Erythroblast (primary cell): ENCODE measurements at regions not wholly inside any gene's neighbourhood (a gene's known extent, or its start where the extent isn't known, plus 50 kb on each side); places are given as distances from the start of the nearest gene placed in this dataset.

ENCODE experiments used
- GATA1 ChIP-seq: IDR thresholded peaks from 2 replicates; pipeline ENCODE4 v1.6.1; 2011; ENCODE audit warnings: low read depth, mild to moderate bottlenecking, control low read depth, low read length, moderate library complexity
- POLR2A ChIP-seq: IDR thresholded peaks from 2 replicates; pipeline ENCODE4 v1.6.1; 2011; ENCODE audit warnings: mild to moderate bottlenecking, low read length

DNA sequence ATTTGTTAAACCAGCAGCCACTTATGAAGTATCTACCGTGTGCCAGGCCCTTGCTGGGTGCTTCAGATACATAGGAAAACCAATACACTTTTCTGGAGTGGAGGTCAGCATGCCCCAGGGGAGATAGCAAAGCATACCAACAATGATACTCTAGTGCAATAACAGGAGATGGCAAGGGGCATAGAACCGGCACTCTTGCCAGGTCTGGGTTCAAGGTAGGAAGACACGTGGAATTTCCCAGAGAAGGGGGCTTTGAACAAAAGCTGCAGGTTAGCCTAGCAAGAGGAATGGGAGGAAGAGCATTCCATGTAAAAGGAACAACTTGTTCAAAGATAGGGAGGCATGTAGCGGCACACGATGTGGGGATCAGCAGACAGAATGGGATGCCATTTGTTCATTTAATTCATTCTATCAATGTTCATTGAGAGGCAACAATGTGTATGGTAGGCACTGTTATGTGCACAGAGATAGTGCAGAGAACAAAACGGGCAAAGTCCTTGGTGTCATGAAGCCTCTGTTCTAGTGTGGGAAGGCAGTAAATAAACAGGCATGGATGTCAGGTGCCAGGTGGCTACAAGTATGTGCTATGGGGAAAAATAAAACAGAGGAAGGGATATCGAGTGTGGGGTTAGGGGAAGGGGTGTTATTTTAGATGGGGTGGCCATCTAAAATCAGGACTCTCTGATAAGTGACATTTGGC lies 162.6 kb upstream of the E2F8 start:
- TF ChIP-seq POLR2A (no peak), GATA1 (no peak)
